ENCODE measurements at regions not wholly inside any gene's neighbourhood (a gene's known extent, or its start where the extent isn't known, plus 50 kb on each side); places are given as distances from the start of the nearest gene placed in this dataset.

DNA sequence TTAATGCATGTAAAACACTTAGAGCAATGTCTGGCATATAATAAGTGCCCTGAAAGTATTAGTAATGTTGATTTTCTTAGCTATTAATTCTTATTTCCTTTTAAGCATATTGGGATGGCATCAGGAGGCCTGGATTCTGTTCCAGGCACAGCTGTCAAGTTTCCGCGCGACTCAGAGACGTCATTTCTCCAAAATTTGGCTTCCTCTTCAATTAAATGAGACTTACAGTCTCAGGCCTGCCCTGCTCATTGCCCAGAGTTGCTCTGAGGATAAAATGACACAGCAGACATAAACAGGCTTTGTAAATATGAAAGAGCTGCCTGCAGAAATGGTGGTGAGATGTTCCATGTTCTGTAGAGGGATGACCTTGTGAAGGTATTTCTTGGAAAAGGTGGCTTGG is 159.8 kb upstream of the GLRA1 start:
- TF ChIP-seq, protein P1, sequence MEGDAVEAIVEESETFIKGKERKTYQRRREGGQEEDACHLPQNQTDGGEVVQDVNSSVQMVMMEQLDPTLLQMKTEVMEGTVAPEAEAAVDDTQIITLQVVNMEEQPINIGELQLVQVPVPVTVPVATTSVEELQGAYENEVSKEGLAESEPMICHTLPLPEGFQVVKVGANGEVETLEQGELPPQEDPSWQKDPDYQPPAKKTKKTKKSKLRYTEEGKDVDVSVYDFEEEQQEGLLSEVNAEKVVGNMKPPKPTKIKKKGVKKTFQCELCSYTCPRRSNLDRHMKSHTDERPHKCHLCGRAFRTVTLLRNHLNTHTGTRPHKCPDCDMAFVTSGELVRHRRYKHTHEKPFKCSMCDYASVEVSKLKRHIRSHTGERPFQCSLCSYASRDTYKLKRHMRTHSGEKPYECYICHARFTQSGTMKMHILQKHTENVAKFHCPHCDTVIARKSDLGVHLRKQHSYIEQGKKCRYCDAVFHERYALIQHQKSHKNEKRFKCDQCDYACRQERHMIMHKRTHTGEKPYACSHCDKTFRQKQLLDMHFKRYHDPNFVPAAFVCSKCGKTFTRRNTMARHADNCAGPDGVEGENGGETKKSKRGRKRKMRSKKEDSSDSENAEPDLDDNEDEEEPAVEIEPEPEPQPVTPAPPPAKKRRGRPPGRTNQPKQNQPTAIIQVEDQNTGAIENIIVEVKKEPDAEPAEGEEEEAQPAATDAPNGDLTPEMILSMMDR (IDR thresholded peaks at IDR 0.05) = no peak
- TF ChIP-seq POLR2AphosphoS5 (IDR thresholded peaks at IDR 0.05; ENCODE audit: insufficient read depth in 1 of 2, low read depth in 1 of 2) = no peak

Measured in vagina (tissue), 2 donors.